ENCODE measurements at regions not wholly inside any gene's neighbourhood (a gene's known extent, or its start where the extent isn't known, plus 50 kb on each side); places are given as distances from the start of the nearest gene placed in this dataset.

- no peak for TF ChIP-seq CTCF (IDR thresholded peaks at IDR 0.05)
- TF ChIP-seq POLR2A (IDR thresholded peaks at IDR 0.05) = no peak
- no peak for TF ChIP-seq EP300 (IDR thresholded peaks at IDR 0.05)
These were observed 300.8 kb downstream of the PAX1 start for GRCh38 chr20:22006306-22006705.
